A549 (cell line): ENCODE measurements at regions not wholly inside any gene's neighbourhood (a gene's known extent, or its start where the extent isn't known, plus 50 kb on each side); places are given as distances from the start of the nearest gene placed in this dataset.

Experiments
- HOXA7 ChIP-seq: fragments of 250-450 bp; sonication (Bioruptor Pico); IDR thresholded peaks from 2 replicates; pipeline ENCODE4 v1.5.0; 2020; ENCODE audit warnings: mild to moderate bottlenecking, moderate library complexity
- MAFK ChIP-seq: fragments of 450-650 bp; IDR thresholded peaks from 2 replicates; pipeline ENCODE4 v1.6.1; 2014; ENCODE audit not compliant: partially characterized antibody
- RFX5 ChIP-seq: fragments of 450-650 bp; IDR thresholded peaks from 2 replicates; pipeline ENCODE4 v1.7.1; 2014; ENCODE audit warnings: antibody characterized with exemption, mild to moderate bottlenecking, moderate library complexity

DNA sequence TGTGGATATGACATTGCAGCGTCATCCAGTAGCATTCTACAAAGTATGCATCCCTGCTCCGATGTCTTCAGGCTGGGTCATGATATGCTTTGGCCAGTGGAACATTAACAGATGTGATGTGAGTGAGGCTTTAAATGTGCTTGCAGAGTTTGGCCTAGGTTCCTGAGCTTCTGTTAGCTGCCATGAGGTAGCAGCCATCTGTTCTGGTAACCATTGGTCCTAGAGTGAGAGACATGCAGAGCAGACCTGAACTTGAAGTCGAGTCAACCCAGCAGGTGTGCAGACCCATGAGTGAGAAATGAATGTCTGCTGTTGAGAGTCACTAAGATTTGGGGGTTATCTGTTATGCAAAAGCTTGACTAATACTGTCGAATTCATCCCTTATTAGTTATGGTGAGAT, 73.8 kb upstream of the NABP1 start:
- no peak for TF ChIP-seq MAFK
- no peak for TF ChIP-seq RFX5
- no peak for TF ChIP-seq HOXA7
